Subcutaneous abdominal adipose tissue (tissue), 5 donors: ENCODE measurements at regions not wholly inside any gene's neighbourhood (a gene's known extent, or its start where the extent isn't known, plus 50 kb on each side); places are given as distances from the start of the nearest gene placed in this dataset.
A peak's percentile ranks its signal among the peaks of the same experiment; 100 is the strongest.

Experiments used
- H3K27ac ChIP-seq: one replicate; pipeline ENCODE4 v1.7.0; 2013; ENCODE audit warnings: low read depth, mild to moderate bottlenecking, inconsistent platforms, low read length, moderate library complexity
- H3K27me3 ChIP-seq, 5 donors: one replicate each; pipeline ENCODE4 v1.7.0; 2013; ENCODE audit warnings: low read length in 5 of 5, inconsistent platforms in 1 of 5; ENCODE audit not compliant: control insufficient read depth in 5 of 5, insufficient read depth in 4 of 5
- H3K36me3 ChIP-seq, 5 donors: one replicate each; pipeline ENCODE4 v1.7.0; 2013; ENCODE audit warnings: low read length in 5 of 5; ENCODE audit not compliant: control insufficient read depth in 5 of 5, insufficient read depth in 5 of 5
- H3K4me1 ChIP-seq, 5 donors: one replicate each; pipeline ENCODE4 v1.7.0; 2013; ENCODE audit warnings: low read length in 5 of 5, mild to moderate bottlenecking in 3 of 5, moderate library complexity in 1 of 5; ENCODE audit not compliant: control insufficient read depth in 5 of 5, insufficient read depth in 5 of 5
- H3K4me3 ChIP-seq, 5 donors: one replicate each; pipeline ENCODE4 v1.7.0; 2013; ENCODE audit warnings: low read length in 5 of 5, low read depth in 1 of 5
- H3K9ac ChIP-seq, 5 donors: one replicate each; pipeline ENCODE4 v1.7.0; 2013; ENCODE audit warnings: low read length in 5 of 5, mild to moderate bottlenecking in 4 of 5, moderate library complexity in 3 of 5
- H3K9me3 ChIP-seq, 5 donors: one replicate each; pipeline ENCODE4 v1.7.0; 2013; ENCODE audit warnings: low read length in 5 of 5; ENCODE audit not compliant: control insufficient read depth in 5 of 5
- donor health status: healthy.
- donor health status: healthy.
- donor health status: healthy.
- donor health status: healthy.
- donor health status: healthy.

- Histone ChIP-seq H3K9me3 (no peaks in the 10 kb centered on the region), H3K36me3 (no peaks in the 10 kb centered on the region), H3K27ac (no peak overlapping the region), H3K27me3 (no peaks in the 10 kb centered on the region), H3K4me3 (no peak overlapping the region), H3K9ac (no peak overlapping the region), H3K4me1 (peaks cover 3 to 15% (median 9%) of the 10 kb centered on the region in 5 donors)
Observed at GRCh38 chr6:105499931-105500330, 97.0 kb upstream of the PREP start.

DNA sequence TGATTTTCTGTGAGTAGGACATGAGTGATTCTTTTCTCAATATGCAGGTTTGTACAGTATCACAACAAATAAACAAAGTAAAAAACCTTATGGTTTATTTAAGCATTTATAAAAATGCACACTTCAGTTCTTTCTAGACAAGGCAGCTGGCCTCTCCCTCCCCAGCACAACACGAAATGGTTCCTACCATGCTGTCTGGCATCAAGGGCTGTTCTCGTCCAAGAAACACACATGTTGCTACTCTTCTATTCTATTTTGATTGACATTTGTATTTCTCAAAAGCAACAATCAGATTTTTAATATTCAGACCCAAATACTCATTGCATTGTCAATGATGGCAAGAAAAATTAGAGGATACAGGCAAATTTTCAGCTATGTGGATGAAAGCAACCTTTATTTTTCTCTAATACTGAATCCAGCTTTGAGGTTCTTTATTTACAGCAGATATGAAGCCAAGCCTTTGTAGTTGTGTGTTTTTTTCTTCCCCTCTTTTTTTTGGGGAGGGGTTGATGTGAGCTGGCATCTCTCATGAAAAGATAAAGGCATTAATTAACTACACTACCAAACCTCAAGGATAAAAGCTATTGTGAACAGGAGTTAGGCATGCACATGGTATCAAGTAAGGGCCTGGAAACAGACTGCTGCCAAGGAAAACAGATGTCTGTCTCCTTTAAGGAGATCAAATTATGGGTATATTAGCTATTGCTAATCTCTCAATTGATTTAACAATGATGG is 96.4 kb upstream of the PREP start:
- H3K36me3 ChIP-seq, result no peaks in the 10 kb centered on the region
- H3K4me3 ChIP-seq, result no peak overlapping the region
- peaks cover 0 to 14% (median 4%) of the 10 kb centered on the region in 5 donors for H3K4me1 ChIP-seq
- no peak overlapping the region for H3K9ac ChIP-seq
- no peaks in the 10 kb centered on the region for H3K9me3 ChIP-seq
- H3K27ac ChIP-seq, result no peak overlapping the region
- H3K27me3 ChIP-seq, result no peaks in the 10 kb centered on the region

GRCh38 chr6:105497549-105497948 is 94.7 kb upstream of the PREP start:
- Histone ChIP-seq H3K27me3 (no peaks in the 10 kb centered on the region), H3K4me1 (peaks cover 0 to 25% (median 10%) of the 10 kb centered on the region in 5 donors), H3K27ac (no peak overlapping the region), H3K4me3 (no peak overlapping the region), H3K9me3 (no peaks in the 10 kb centered on the region), H3K36me3 (no peaks in the 10 kb centered on the region), H3K9ac (no peak overlapping the region)

DNA sequence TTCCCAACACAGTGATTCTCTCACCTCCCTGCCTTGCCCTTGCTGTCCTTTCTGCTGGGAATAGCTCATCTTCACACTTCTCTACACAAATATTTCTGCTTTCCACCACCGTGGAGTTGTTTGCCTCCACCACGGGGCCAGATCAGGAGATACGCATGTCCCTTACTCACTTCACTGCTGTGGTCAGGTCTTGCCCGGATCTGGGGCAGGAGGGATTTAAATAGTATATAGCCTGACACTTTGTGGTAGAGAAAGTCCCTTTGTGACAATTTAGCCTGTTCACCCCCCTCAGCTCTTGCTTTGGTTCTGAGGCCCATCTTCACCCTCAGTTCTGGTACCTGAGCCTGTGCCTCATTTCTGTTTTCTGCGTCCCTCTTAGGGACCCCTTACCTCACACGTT is 92.6 kb upstream of the PREP start:
- Histone ChIP-seq H3K27me3 (no peaks in the 10 kb centered on the region), H3K9me3 (no peaks in the 10 kb centered on the region), H3K4me1 (peaks cover 0 to 28% (median 10%) of the 10 kb centered on the region in 5 donors), H3K27ac (no peak overlapping the region), H3K4me3 (no peak overlapping the region), H3K9ac (no peak overlapping the region), H3K36me3 (no peaks in the 10 kb centered on the region)

DNA sequence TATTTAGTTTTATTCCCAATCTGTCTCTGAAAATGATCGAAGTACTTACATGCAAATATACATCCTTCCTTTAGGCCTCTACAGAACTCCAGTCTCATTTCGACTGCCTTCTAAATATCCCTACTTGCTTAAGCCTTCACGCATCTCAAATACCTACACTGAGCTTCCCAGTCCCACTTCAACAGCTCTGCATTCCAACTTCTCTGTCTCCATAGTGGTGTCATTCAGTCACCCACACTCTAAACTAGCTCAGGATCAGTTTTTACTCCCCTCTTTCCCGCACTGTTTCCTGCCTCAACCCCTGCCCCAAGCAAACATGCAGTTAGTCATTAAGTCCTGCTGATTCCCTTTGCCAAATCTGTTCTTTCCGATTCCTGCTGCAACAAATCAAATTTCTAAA is 91.8 kb upstream of the PREP start:
- H3K9ac ChIP-seq, result no peak overlapping the region
- H3K27ac ChIP-seq, result no peak overlapping the region
- peaks cover 0 to 31% (median 10%) of the 10 kb centered on the region in 5 donors for H3K4me1 ChIP-seq
- no peaks in the 10 kb centered on the region for H3K36me3 ChIP-seq
- H3K4me3 ChIP-seq, result no peak overlapping the region
- no peaks in the 10 kb centered on the region for H3K27me3 ChIP-seq
- no peaks in the 10 kb centered on the region for H3K9me3 ChIP-seq

GRCh38 chr6:105493736-105494135 is 90.9 kb upstream of the PREP start:
- H3K36me3 ChIP-seq, result no peaks in the 10 kb centered on the region
- no peaks in the 10 kb centered on the region for H3K9me3 ChIP-seq
- no peak overlapping the region for H3K4me3 ChIP-seq
- H3K27me3 ChIP-seq, result no peaks in the 10 kb centered on the region
- no peak overlapping the region for H3K9ac ChIP-seq
- peaks cover 2 to 41% (median 18%) of the 10 kb centered on the region in 5 donors for H3K4me1 ChIP-seq
- H3K27ac ChIP-seq, result peak overlapping the region; percentile 34

- Histone ChIP-seq H3K27ac (peak overlapping the region; percentile 34), H3K36me3 (no peaks in the 10 kb centered on the region), H3K27me3 (no peaks in the 10 kb centered on the region), H3K9me3 (no peaks in the 10 kb centered on the region), H3K4me1 (peaks cover 3 to 47% (median 25%) of the 10 kb centered on the region in 5 donors), H3K9ac (no peak overlapping the region), H3K4me3 (no peak overlapping the region)
Observed at GRCh38 chr6:105492706-105493673, 90.1 kb upstream of the PREP start.

DNA sequence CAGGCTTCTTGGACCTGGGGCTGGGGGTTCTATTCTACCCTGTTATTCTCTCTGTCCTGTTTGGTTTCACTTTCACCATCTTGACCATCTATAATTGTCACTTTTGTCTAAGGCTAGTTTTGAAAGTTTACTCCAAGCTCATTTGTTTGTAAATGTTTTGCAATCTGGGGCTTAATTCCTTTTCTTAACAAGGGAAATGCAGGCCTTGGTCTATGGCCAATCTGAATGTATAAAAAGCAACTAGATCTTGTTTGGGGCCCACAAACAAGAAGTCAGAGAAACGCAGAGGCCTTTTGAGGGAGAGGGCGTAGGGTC is 86.3 kb upstream of the PREP start:
- Histone ChIP-seq H3K27me3 (no peaks in the 10 kb centered on the region), H3K36me3 (no peaks in the 10 kb centered on the region), H3K9me3 (no peaks in the 10 kb centered on the region), H3K9ac (peak overlapping the region in 1 of 5 donors; percentile 32), H3K4me3 (peak overlapping the region in 4 of 5 donors; percentile 36 to 61 (median 48)), H3K4me1 (peaks cover 5 to 47% (median 27%) of the 10 kb centered on the region in 5 donors), H3K27ac (peak overlapping the region; percentile 67)

- peak overlapping the region; percentile 67 for H3K27ac ChIP-seq
Observed at GRCh38 chr6:105488516-105489215, 85.8 kb upstream of the PREP start.

More at GRCh38 chr6:105488516-105489215, 85.8 kb upstream of the PREP start:
- Histone ChIP-seq H3K4me1 (peaks cover 5 to 43% (median 25%) of the 10 kb centered on the region in 5 donors), H3K4me3 (peak overlapping the region; percentile 36 to 65 (median 49)), H3K9ac (peak overlapping the region in 2 of 5 donors; percentile 32 to 60), H3K9me3 (no peaks in the 10 kb centered on the region), H3K36me3 (no peaks in the 10 kb centered on the region), H3K27me3 (no peaks in the 10 kb centered on the region)
